ENCODE measurements at regions not wholly inside any gene's neighbourhood (a gene's known extent, or its start where the extent isn't known, plus 50 kb on each side); places are given as distances from the start of the nearest gene placed in this dataset.

DNA sequence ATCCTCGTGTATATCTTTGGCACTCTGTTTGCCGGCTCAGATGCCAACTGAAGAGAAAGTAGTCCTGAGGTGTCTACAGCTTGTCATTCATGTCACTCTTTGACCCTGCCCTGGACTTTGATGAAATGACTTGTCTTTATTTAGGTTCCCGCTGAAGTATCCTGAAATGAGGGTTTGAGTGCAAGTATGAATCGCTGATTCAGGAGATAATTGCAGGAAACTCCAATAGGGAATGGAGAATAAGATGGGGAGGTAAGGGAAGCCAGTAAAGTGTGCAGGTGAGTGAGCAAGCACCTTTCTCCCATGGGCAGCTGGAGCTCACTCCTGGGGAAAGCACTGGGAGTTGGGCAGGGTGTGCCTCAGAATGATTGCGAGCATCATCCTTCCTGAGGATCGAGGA, 50.3 kb upstream of the ZFR start:
- peaks cover 16% of the 10 kb centered on the region for H3K27me3 Mint-ChIP-seq (ENCODE audit: low read depth)
- no peak overlapping the region for H3K27ac Mint-ChIP-seq
- H3K4me3 Mint-ChIP-seq: no peak overlapping the region
- H3K4me1 Mint-ChIP-seq: peaks cover 10% of the 10 kb centered on the region
- no peaks in the 10 kb centered on the region for H3K9me3 Mint-ChIP-seq
- DNase-seq (ENCODE audit: low spot score in 2 of 2, unreplicated experiment in 2 of 2): no peak
- TF ChIP-seq, protein P1, sequence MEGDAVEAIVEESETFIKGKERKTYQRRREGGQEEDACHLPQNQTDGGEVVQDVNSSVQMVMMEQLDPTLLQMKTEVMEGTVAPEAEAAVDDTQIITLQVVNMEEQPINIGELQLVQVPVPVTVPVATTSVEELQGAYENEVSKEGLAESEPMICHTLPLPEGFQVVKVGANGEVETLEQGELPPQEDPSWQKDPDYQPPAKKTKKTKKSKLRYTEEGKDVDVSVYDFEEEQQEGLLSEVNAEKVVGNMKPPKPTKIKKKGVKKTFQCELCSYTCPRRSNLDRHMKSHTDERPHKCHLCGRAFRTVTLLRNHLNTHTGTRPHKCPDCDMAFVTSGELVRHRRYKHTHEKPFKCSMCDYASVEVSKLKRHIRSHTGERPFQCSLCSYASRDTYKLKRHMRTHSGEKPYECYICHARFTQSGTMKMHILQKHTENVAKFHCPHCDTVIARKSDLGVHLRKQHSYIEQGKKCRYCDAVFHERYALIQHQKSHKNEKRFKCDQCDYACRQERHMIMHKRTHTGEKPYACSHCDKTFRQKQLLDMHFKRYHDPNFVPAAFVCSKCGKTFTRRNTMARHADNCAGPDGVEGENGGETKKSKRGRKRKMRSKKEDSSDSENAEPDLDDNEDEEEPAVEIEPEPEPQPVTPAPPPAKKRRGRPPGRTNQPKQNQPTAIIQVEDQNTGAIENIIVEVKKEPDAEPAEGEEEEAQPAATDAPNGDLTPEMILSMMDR (IDR thresholded peaks at IDR 0.05; ENCODE audit: unreplicated experiment): no peak
- no peaks in the 10 kb centered on the region for H3K36me3 Mint-ChIP-seq

All from mesothelial cell of epicardium (in vitro differentiated cells).